ENCODE measurements at regions not wholly inside any gene's neighbourhood (a gene's known extent, or its start where the extent isn't known, plus 50 kb on each side); places are given as distances from the start of the nearest gene placed in this dataset.

DNA sequence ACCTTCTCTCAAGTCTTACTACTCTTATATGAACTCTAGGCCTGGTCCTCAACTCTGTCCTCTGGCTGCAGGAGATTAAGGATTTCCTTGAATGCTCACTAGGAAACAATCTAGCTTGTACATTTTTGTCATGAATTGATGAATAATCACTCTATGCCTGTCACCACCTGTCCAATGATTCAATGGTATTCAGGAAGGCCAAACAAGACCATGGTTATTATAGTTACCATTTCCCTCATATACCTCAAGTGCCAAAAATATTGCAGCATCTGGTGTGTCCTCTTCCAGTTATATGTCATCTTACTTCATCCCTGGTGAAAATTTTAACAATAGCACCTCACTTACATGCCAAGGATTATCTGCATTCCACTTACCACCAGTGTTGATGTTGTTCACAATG lies 179.0 kb upstream of the MOCS2 start:
- Histone ChIP-seq H3K79me2 (ENCODE audit: control insufficient read depth, insufficient read depth, low read length) (no peaks in the 10 kb centered on the region), H4K20me1 (ENCODE audit: control insufficient read depth, insufficient read depth, low read length, poor library complexity, severe bottlenecking) (no peaks in the 10 kb centered on the region), H3K4me1 (ENCODE audit: control insufficient read depth in 2 of 2, insufficient read depth in 2 of 2, low read length in 2 of 2) (no peaks in the 10 kb centered on the region), H3K4me2 (replicated peaks; ENCODE audit: low read depth, low read length, poor library complexity, severe bottlenecking) (no peak overlapping the region), H3K27me3 (replicated peaks in 1 of 4; ENCODE audit: control extremely low read depth in 1 of 4, control insufficient read depth in 3 of 4, insufficient read depth in 4 of 4, low read length in 3 of 4) (no peaks in the 10 kb centered on the region), H3K9me3 (ENCODE audit: control extremely low read depth in 1 of 3, control insufficient read depth in 2 of 3, insufficient read depth in 1 of 3, low read length in 2 of 3) (peaks cover 0 to 7% (median 4%) of the 10 kb centered on the region in 3 donors), H3K9ac (ENCODE audit: low read length) (no peak overlapping the region), H3K27ac (ENCODE audit: low read length in 2 of 2) (no peak overlapping the region), H3K36me3 (replicated peaks in 1 of 2; ENCODE audit: control extremely low read depth in 1 of 2, control insufficient read depth in 1 of 2, extremely low read depth in 1 of 2, insufficient read depth in 2 of 2, low read length in 1 of 2) (no peaks in the 10 kb centered on the region), H2AFZ (ENCODE audit: insufficient read depth, low read depth, low read length, poor library complexity, severe bottlenecking) (no peak overlapping the region), H3K4me3 (ENCODE audit: control extremely low read depth in 1 of 5, extremely low read depth in 1 of 5, insufficient read depth in 1 of 5, low read depth in 2 of 5, low read length in 4 of 5) (no peak overlapping the region)
- no peak overlapping the region for H3K4me3 Mint-ChIP-seq
- CTCF ChIA-PET = no interaction called here
- no peak for TF ChIP-seq EZH2 (IDR thresholded peaks at IDR 0.05; ENCODE audit: borderline replicate concordance, insufficient read depth, low read depth, low read length, poor library complexity, severe bottlenecking)
- TF ChIP-seq, protein P1, sequence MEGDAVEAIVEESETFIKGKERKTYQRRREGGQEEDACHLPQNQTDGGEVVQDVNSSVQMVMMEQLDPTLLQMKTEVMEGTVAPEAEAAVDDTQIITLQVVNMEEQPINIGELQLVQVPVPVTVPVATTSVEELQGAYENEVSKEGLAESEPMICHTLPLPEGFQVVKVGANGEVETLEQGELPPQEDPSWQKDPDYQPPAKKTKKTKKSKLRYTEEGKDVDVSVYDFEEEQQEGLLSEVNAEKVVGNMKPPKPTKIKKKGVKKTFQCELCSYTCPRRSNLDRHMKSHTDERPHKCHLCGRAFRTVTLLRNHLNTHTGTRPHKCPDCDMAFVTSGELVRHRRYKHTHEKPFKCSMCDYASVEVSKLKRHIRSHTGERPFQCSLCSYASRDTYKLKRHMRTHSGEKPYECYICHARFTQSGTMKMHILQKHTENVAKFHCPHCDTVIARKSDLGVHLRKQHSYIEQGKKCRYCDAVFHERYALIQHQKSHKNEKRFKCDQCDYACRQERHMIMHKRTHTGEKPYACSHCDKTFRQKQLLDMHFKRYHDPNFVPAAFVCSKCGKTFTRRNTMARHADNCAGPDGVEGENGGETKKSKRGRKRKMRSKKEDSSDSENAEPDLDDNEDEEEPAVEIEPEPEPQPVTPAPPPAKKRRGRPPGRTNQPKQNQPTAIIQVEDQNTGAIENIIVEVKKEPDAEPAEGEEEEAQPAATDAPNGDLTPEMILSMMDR (IDR thresholded peaks at IDR 0.05) = no peak
- H3K27me3 Mint-ChIP-seq = no peaks in the 10 kb centered on the region
- POLR2A ChIA-PET = no interaction called here
- no peak for DNase-seq
- ATAC-seq (ENCODE audit: low read depth) = no peak
- intact Hi-C loops (cut with micrococcal nuclease) = no loop called here
- H3K9me3 Mint-ChIP-seq (ENCODE audit: insufficient read depth) = peaks cover 2% of the 10 kb centered on the region
- no peak overlapping the region for H3K27ac Mint-ChIP-seq
- H3K4me1 Mint-ChIP-seq = no peaks in the 10 kb centered on the region

DNA sequence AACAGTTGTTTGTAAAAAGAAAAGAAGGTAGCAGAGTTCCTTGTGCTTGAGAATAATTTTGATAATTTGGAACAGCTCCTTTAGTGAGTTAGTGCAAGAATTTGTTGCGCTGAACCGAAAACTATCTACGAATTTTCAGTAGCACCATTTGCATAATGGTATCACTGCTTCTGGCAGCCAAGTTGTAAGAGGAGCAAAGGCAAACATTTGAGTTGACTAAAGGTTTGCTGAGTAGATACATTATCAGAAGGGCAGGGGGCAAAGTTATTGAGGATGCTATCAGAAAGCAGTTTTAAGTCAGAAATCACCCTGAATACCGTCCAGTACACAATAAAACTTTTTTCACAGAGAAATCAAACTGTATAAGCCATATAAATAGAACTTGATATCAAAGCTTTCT lies 181.5 kb upstream of the MOCS2 start:
- DNase-seq (no peak), ATAC-seq (ENCODE audit: low read depth) (no peak)
- intact Hi-C loops (cut with micrococcal nuclease) = no loop called here
- Histone ChIP-seq H3K9ac (ENCODE audit: low read length) (no peak overlapping the region), H3K9me3 (ENCODE audit: control extremely low read depth in 1 of 3, control insufficient read depth in 2 of 3, insufficient read depth in 1 of 3, low read length in 2 of 3) (peaks cover 0 to 7% (median 4%) of the 10 kb centered on the region in 3 donors), H3K4me1 (ENCODE audit: control insufficient read depth in 2 of 2, insufficient read depth in 2 of 2, low read length in 2 of 2) (no peaks in the 10 kb centered on the region), H3K4me2 (replicated peaks; ENCODE audit: low read depth, low read length, poor library complexity, severe bottlenecking) (no peak overlapping the region), H3K79me2 (ENCODE audit: control insufficient read depth, insufficient read depth, low read length) (no peaks in the 10 kb centered on the region), H3K36me3 (replicated peaks in 1 of 2; ENCODE audit: control extremely low read depth in 1 of 2, control insufficient read depth in 1 of 2, extremely low read depth in 1 of 2, insufficient read depth in 2 of 2, low read length in 1 of 2) (no peaks in the 10 kb centered on the region), H2AFZ (ENCODE audit: insufficient read depth, low read depth, low read length, poor library complexity, severe bottlenecking) (no peak overlapping the region), H3K27ac (ENCODE audit: low read length in 2 of 2) (no peak overlapping the region), H3K27me3 (replicated peaks in 1 of 4; ENCODE audit: control extremely low read depth in 1 of 4, control insufficient read depth in 3 of 4, insufficient read depth in 4 of 4, low read length in 3 of 4) (no peaks in the 10 kb centered on the region), H4K20me1 (ENCODE audit: control insufficient read depth, insufficient read depth, low read length, poor library complexity, severe bottlenecking) (no peaks in the 10 kb centered on the region), H3K4me3 (ENCODE audit: control extremely low read depth in 1 of 5, extremely low read depth in 1 of 5, insufficient read depth in 1 of 5, low read depth in 2 of 5, low read length in 4 of 5) (no peak overlapping the region)
- Mint-ChIP-seq H3K27me3 (no peaks in the 10 kb centered on the region), H3K4me1 (no peaks in the 10 kb centered on the region), H3K4me3 (no peak overlapping the region), H3K9me3 (ENCODE audit: insufficient read depth) (peaks cover 2% of the 10 kb centered on the region), H3K27ac (no peak overlapping the region)
- TF ChIP-seq EZH2 (IDR thresholded peaks at IDR 0.05; ENCODE audit: borderline replicate concordance, insufficient read depth, low read depth, low read length, poor library complexity, severe bottlenecking) = no peak
- TF ChIP-seq, protein P1 (IDR thresholded peaks at IDR 0.05) = no peak
- ChIA-PET POLR2A (no interaction called here), CTCF (no interaction called here)
- WGBS (ENCODE audit: insufficient coverage) = 95% methylated on average over 3 of the region's 4 CpGs

All from B cell (primary cell).